GM12873 (cell line): ENCODE measurements at regions not wholly inside any gene's neighbourhood (a gene's known extent, or its start where the extent isn't known, plus 50 kb on each side); places are given as distances from the start of the nearest gene placed in this dataset.

ENCODE experiments used
- CTCF ChIP-seq: IDR thresholded peaks from 2 replicates; pipeline ENCODE4 v1.5.1; 2012; ENCODE audit warnings: low read depth, mild to moderate bottlenecking, moderate library complexity, low read length, control low read depth; ENCODE audit not compliant: insufficient read depth; ENCODE audit errors: missing control alignments

- TF ChIP-seq CTCF = no peak
These were observed 53.1 kb upstream of the RC3H1 start for GRCh38 chr1:174075245-174075692.

- peak; percentile 19 for TF ChIP-seq CTCF
These were observed 52.6 kb upstream of the RC3H1 start for GRCh38 chr1:174074757-174075156.

- TF ChIP-seq CTCF = no peak
These were observed 50.4 kb upstream of the RC3H1 start for GRCh38 chr1:174072581-174072980.
